ENCODE measurements at regions not wholly inside any gene's neighbourhood (a gene's known extent, or its start where the extent isn't known, plus 50 kb on each side); places are given as distances from the start of the nearest gene placed in this dataset.
"Not testable (repeated sequence)": the region's sequence is repeated elsewhere in the genome, so short reads cannot be mapped to it uniquely, and the experiment has no call there.

DNA sequence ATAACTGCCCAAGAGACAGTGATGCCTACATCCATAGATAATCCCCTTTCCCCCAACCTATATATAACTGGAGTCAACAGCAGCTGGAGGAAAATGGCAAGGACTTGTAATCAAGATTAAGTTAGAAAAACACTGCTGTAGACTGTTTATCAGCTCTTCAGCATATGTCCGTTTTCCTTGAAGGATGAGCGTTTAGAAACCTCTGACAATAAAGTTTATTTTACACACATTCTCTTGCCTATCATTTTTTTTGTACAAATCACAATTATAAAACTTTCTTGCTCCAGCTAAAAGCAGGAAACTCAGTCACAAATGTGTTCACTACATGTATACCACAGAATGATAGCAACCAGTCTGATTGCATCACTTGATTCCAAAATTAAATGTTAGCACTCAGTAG is 50.8 kb downstream of the PPIAL4G start:
- DNase-seq = not testable (repeated sequence)

DNA sequence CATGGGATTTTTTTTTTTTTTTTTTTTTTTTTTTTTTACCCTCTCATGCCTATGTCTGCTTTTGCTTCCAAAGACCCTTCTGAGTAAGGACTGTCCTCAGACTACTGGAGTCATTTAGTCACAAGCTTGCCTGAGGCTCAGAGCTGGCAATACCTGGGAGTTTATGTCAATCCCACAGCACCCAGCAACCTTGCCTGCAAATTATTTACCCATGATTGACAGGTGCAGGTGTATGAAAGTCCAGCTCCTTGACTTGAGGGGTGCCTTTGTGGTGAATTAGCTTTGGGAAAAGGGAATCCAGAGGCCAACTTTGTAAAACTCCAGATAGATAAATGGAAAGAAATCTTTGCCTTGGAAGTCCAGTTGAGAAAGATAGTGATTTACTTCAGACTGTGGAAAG is 53.2 kb downstream of the PPIAL4G start:
- DNase-seq = not testable (repeated sequence)

DNA sequence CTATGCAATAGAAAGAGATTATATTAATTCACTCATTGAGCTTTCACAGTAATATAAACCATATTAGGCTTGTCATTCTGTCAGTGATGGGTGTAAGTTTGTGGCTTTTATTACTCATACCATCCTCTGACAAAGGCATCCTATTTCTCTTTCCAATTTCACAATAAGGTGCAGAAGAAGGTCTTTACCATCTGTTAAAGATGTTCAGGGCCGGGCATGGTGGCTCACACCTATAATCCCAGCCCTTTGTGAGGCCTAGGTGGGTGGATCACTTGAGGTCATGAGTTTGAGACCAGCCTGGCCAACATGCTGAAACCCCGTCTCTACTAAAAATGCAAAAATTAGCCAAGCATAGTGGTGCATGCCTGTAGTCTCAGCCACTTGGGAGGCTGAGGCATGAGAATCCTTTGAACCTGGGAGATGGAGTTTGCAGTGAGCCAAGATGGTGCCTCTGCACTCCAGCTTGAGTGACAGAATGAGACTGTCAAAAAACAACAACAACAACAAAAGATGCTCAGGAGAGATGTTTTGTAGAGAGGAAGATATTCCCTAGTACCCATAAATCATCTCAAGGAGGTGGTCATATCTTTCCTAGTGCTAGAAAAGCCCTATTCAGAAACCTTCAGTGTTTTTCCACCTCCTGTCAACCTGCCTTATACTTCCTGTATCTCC is 56.0 kb downstream of the PPIAL4G start:
- not testable (repeated sequence) for DNase-seq

DNA sequence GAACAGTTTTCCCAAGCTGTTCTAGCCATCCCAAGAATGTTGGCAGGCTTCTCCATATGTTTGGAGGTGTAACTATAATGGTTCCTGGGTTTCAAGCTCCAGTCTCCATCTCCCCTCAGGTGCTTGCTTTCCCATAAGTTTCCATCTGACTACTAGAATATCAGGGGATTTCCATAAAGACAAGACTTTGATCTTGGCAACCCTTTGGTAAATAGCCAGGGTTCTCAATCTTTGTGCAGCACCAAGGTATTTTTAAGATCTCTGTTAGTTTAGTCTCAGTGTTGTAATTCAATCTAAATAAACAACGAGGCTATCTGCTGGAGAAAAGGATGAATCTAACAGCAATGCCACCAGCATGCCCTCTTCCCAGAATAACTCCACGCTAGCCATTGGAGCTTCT is 56.7 kb downstream of the PPIAL4G start:
- not testable (repeated sequence) for DNase-seq

DNA sequence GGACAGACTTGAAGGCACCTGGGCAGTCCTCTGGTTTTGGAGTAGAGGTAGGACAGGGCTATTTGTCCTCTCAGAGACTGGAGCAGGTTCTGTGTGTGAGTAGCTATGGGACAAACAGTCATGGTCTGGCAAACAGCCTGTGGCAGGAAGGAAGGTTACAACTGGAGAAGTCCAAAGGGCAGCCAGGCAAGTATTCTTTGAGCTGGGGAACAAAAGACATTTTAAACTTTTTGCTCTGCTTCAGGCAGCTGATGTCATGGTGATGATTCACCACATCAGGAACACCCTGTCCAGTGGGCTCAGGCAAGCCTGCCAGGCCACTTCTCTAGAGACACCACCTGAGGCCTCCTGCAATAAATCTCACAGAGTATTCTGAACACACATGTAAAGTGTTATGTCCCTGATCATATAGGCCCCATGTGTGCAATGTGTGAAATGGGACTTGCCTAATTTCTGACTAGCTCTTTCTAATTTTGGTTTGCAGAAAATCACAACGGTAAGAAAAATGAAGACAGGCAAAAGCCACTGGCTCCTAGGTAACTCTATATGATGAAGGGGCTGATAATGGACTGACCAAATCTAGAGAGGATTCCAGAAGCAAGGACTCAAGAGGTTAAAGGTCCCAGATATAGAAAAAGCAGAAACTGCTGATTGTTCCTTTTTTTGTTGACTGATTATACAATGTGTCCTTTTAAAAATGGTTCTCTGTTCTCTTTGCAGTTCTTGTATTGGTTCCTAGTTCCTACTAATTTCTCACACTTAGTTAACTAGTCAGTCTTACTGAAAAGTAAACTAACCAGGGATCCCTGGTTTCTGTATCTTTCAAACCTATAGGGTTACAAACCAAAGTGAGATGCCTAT is 58.7 kb downstream of the PPIAL4G start:
- peak in 1 of 56 donors; percentile 10 for DNase-seq

DNA sequence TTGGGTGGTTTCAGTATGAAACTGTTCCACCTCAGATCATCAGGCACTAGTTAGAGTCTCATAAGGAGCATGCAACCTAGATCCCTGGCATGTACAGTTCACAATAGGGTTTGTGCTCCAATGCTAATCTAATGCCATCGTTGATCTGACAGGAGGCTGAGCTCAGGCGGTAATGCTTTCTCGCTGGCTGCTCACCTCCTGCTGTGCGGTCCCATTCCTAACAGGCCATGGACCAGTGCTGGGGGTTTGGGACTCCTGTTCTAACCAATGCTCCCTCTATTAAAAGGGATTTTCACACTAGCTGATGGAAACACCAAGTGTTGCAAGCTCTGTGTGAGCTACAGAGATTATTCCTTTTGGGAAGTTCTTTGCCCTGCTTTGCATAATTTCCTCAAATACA is 60.2 kb downstream of the PPIAL4G start:
- DNase-seq = not testable (repeated sequence)

DNA sequence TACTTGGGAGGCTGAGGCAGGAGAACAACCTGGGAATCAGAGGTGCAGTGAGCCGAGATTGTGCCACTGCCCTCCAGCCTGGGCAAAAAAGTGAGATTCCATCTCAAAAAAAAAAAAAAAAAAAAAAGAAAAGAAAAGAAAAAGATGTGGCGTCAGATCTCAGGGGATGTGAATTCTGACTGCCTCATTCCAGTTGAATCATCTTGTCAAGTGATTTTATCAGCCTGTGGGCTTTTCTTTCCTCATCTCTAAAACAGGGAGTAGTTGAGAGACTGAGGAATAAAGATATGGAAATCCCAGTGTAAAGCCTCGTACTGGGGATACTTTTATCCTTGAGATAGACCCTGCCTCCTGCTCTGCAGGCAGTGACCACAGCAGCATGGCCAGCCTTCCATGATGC is 65.9 kb downstream of the PPIAL4G start:
- DNase-seq = not testable (repeated sequence)

DNA sequence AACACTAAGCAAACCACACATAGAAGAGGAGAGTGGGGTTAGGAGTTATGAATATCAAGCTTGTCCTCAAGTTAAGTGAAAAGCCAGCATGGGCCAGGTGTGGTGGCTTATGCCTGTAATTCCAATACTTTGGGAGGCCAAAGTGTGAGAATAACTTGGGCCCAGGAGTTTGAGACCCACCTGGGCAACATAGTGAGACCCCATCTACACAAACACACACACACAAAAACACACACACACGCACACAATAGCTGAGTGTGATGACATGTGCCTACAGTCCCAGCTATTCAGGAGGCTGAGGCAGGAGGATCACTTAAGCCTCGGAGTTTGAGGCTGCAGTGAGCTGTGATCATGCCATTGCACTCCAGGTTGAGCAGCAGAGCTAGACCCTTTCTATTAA is 69.7 kb downstream of the PPIAL4G start:
- not testable (repeated sequence) for DNase-seq

DNA sequence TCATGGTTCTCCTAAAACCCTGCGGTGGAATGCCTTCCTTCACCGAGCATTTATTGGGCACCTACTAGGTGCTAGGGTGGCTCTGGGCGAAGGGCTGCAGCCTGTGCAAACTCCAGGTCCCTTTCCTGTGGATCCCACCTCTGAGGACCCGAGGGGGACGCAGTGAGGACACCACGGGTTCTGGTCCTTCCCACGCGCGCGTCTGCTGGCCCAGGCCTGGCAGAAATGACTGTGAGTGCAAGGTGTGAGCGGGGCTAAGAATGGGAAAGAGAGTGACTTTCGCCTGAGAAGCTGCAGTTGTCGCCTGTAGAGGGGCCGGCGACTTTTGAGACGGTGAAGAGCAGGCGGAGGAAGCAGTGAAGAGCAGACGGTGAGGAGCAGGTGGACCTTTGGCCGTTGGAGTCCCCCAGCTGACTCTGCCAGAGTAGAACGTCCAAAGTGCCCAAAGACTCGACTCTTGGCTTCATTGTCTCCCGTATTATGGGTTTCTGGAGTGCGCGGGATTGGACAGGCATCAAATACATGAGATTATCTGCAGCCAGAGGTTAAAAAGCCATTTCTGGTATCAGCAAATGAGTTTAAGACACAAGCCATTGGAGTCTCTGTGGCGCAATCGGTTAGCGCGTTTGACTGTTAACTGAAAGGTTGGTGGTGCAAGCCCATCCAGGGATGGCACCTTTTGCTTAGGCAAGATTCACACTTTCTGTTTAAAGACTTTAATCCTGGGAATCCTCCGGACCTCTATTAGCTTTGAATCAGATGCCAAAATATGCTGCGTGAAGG is 78.1 kb downstream of the PPIAL4G start:
- not testable (repeated sequence) for DNase-seq

DNA sequence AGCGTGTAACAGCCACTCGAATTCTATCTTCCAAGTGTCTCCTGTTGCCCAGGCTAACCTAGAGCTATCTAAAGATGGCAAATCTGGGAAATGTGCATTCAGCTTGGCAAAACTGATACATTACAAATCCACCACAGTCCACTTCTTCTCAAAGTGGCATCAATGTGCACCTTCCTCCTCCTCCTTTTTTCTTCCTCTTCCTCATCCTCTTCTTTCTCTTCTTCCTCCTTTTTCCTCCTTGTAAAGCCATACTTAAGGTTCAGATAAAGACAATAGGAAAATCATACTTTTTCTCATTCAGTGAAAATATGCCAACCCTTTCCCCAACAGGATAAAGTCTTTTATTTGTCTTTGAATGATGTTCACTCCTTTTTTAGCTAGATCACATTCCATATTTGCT is 79.2 kb downstream of the PPIAL4G start:
- not testable (repeated sequence) for DNase-seq

DNA sequence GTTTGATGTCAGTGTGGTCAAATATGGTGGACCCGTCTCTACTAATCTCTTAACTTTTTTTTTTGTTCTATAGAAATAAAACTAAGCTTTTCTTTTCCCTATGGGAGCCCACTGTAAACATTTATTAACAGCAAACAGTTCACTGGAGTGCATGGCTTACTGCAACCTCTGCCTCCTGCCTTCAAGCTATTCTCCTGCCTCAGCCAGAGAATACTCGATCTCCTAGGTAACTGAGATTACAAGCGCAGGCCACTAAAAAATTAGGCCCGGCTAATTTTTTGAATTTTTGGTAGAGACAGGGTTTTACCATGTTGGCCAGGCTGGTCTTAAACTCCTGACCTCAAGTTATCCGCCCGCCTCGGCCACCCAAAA is 80.0 kb downstream of the PPIAL4G start:
- not testable (repeated sequence) for DNase-seq

DNA sequence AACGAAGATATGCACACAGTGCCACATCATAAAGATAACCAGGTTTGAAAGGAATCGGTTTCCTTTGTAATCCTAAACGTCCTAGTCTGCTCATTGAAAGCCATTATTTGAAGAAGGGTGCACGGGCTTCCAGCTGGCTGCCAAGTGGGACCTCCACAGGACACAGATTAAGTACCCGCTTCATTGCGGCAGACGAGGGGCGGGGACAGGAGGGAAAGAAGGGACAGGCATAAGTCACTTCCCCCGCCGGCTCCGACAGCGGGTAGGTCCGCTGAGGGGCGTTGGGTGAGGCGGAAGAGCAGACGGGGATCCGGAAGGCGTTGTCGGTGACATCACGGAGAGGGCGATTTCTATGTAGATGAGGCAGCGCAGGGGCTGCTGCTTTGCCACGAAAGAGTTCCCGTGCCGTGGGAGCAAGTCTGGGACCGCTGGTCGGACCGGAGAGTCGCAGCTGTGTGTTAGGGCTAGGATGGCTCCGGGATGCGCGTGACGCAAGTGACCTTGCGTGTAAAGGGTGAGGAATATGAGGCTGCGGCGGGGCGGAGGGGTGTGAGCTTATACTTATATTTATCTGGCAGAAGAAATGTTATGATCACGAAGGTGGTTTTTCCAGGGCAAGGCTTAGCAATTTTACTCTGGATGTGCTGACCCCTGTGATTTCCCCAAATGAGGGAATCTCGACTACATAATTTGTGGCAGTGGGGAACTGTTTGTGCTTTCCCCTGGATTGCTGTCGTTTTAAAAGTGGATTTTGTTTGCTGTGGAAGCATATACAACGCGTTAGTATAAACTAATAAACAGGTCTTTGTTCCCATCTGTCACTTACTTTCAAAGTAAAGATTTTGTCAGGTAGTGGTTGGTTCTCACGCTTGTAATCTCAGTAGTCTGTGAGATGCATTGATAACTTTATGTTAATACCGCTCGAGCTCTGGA is 80.7 kb downstream of the PPIAL4G start:
- peak in 54 of 56 donors; percentile 6 to 88 (median 54) for DNase-seq

DNA sequence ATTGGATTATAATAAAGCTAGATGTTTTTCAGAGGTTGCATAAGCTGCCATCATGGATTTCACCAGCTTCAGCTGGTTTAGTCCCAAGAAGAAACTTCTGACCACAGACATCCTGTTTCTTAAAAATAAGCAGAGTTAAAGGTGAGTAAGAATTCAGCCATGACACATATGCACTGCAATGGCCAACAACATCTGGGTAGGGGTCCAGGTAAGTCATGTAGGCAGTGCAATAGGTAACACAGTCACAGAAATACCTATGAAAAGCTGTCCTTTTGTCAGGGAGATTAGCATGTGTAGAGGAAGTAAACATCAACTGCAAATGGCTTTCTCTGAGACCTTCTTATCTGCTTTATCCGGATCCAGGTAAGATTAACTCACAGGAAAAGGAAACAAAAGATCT is 85.6 kb downstream of the PPIAL4G start:
- DNase-seq = not testable (repeated sequence)

DNA sequence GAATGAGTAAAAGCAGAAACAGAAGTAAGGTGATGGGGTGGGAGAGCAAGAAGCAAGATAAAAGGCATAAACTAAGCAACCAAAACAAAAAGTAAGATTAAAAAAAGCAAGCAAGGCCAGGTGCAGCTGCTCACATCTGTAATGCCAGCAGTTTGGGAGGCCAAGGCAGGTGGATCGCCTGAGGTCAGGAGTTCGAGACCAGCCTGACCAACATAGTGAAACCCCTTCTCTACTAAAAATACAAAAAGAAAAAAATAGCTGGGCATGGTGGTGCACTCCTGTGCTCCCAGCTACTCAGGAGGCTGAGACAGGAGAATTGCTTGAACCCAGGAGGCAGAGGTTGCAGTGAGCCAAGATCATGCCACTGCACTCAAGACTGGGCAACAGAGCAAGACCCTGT is 90.6 kb downstream of the PPIAL4G start:
- not testable (repeated sequence) for DNase-seq

DNA sequence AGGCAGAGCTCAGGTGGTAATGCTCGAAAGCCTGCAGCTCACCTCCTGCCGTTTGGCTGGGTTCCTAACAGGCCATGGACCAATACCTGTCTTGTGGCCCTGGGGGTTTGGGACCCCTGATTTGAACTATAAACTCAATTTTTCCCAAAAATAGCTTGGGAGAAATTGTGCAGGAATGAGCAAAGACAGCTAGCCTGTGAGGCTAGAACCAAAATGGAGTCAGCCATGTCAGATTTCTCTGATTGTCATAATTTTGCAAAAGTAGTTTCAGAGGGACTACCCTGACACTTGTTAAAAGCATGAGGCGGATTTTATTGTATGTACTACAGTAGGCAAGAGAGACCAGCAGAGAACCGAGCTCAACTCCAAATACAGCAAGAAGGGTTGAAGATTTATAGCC is 91.8 kb downstream of the PPIAL4G start:
- DNase-seq = not testable (repeated sequence)

DNA sequence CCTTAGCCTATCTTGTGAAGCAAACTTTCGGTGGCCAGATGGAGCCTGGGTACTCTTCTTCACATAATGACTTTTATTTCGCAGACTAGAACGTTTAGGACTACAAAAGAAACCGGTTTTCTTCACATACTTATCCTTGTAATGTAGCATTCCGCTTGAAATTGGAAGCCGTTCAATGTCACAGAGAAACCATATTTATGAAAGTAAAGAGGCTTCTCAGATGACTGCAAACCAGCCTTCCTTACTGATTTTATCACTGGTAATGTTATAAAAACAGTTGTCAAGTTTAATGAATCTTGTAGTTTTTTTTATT is 94.1 kb downstream of the PPIAL4G start:
- no peak for DNase-seq

DNA sequence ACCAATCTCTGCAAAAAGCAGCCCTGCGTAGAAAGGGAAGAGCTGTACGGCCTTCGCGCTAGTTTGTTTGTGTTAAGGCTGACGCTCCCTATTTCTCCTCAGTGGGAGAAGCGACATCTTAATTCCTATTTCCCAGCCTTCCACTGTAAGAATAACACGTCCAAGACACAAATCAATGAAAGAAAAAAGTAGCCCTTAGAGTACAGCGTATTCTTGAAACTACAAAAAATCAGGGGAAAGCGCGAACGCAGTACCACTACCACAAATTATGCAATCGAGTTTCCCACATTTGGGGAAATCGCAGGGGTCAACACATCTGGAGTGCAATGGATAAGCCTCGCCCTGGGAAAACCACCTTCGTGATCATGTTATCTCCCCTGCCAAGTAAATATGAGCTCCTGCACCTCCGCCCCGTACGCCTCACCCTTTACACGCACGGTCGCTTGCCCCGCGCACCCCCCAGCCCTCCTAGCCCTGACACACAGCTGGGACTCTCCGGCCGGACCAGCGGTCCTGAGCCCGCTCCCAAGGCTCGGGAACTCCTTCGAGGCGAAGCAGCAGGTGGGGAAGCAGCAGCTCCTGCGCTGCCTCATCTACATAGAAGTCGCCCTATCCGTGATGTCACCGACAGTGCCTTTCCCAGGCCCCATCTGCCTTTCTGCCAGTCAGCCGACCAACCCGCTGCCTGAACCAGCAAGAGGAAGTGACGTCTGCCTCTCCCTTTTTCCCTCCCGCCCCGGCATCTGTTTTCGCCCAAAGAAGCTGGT is 94.7 kb downstream of the PPIAL4G start:
- peak; percentile 43 to 96 (median 89) for DNase-seq

DNA sequence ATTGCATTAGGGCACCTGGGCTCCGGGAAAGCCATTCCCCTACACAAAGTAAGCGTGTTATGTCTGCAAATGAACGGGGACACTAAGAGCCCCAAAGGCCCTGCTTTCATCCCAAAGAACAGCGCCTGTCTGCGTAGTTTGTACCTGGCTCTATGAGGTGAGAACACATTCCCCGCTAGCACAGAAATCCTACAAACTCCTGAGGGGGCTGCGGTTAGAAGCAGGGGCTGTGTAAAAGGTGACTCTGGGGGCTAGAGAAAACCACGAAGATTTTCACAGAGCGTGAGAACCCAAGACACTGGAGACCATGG is 95.2 kb downstream of the PPIAL4G start:
- DNase-seq = peak in 5 of 56 donors; percentile 2 to 19 (median 8)

DNA sequence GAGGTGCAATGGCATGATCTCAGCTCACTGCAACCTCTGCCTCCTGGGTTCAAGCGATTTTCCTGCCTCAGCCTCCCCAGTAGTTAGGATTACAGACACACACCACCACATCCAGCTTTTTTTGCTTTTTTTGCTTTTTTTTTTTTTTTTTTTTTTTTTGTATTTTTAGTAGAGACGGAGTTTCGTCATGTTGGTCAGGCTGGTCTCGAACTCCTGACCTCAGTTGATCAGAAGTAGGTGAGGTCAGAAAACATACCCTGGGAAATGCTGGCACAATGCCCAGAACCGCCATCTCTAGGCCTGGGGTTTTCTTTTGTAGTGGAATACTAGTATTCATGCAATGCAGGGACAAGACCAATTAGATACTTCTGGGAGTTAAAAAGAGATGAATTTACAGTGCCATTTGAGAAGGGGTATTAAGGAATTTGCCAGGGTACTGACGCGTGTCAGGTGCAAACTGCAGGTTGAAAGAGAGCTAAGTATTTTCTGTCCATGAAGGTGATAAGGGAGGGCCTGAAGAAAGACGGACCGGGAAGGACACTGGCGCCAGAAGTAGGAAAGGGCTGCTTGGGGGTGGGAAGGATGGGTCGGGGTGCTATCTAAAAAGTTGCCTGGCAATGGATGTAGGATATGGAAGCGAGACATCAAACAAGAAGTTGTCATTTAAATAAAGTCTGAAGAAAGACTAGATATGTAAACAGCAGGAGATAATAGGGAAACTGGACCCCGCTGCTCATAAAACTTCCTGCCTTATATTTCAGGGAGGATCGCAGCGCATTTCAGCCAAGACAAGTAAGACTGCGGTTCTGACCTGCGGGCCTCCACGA is 95.8 kb downstream of the PPIAL4G start:
- DNase-seq = peak in 2 of 56 donors; percentile 5

Data from amygdala (tissue), 56 donors.